ENCODE measurements at regions not wholly inside any gene's neighbourhood (a gene's known extent, or its start where the extent isn't known, plus 50 kb on each side); places are given as distances from the start of the nearest gene placed in this dataset.

GRCh38 chr5:89232139-89232603 is 349.2 kb upstream of the MEF2C start:
- TF ChIP-seq, protein P1, sequence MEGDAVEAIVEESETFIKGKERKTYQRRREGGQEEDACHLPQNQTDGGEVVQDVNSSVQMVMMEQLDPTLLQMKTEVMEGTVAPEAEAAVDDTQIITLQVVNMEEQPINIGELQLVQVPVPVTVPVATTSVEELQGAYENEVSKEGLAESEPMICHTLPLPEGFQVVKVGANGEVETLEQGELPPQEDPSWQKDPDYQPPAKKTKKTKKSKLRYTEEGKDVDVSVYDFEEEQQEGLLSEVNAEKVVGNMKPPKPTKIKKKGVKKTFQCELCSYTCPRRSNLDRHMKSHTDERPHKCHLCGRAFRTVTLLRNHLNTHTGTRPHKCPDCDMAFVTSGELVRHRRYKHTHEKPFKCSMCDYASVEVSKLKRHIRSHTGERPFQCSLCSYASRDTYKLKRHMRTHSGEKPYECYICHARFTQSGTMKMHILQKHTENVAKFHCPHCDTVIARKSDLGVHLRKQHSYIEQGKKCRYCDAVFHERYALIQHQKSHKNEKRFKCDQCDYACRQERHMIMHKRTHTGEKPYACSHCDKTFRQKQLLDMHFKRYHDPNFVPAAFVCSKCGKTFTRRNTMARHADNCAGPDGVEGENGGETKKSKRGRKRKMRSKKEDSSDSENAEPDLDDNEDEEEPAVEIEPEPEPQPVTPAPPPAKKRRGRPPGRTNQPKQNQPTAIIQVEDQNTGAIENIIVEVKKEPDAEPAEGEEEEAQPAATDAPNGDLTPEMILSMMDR (IDR thresholded peaks at IDR 0.05; ENCODE audit: insufficient read depth, low read length, poor library complexity, severe bottlenecking), result no peak
- no peak for TF ChIP-seq EZH2phosphoT487 (conservative IDR thresholded peaks at IDR 0.05; ENCODE audit: low read length)

Data from SU-DHL-6 (cell line).